H1 (cell line): ENCODE measurements at regions not wholly inside any gene's neighbourhood (a gene's known extent, or its start where the extent isn't known, plus 50 kb on each side); places are given as distances from the start of the nearest gene placed in this dataset.

Experiments
- CTCF ChIA-PET: fragments of 300-600 bp; sonication (Branson Sonifier 250); formaldehyde crosslinking; loops from one replicate; lab custom pipeline; 2021; ENCODE audit not compliant: partially characterized antibody; lab: Charles Lee
- POLR2A ChIA-PET: fragments of 300-600 bp; sonication (Branson Sonifier 250); formaldehyde crosslinking; loops from one replicate; lab custom pipeline; 2021; ENCODE audit warnings: inconsistent platforms; ENCODE audit not compliant: partially characterized antibody; lab: Charles Lee
- DNase-seq, 2 experiments: peaks; one replicate each; pipeline versions ENCODE4 v3.0.0 to v3.0.0-alpha.2; 2010 to 2022; ENCODE audit warnings: low spot score in 2 of 2, low read depth in 1 of 2, mixed read lengths in 1 of 2
- FAIRE-seq: peaks from 2 replicates; lab custom pipeline; 2011; peaks lifted over from hg19 to GRCh38; lab: Jason Lieb, UNC
- H2AFZ ChIP-seq: 2 replicates; pipeline ENCODE4 v1.8.1; 2012; ENCODE audit warnings: low read length, inconsistent platforms
- H2AK5ac ChIP-seq: 2 replicates; pipeline ENCODE4 v1.6.1; 2013; ENCODE audit warnings: low read depth, low read length
- H2BK120ac ChIP-seq: replicated peaks from 2 replicates; pipeline ENCODE3; 2013; ENCODE audit warnings: low read depth, low read length, inconsistent platforms
- H2BK12ac ChIP-seq: 2 replicates; pipeline ENCODE4 v1.6.1; 2013; ENCODE audit warnings: low read depth, low read length
- H2BK15ac ChIP-seq: 2 replicates; pipeline ENCODE4 v1.6.1; 2013; ENCODE audit warnings: low read length
- H2BK20ac ChIP-seq: 2 replicates; pipeline ENCODE4 v1.6.1; 2013; ENCODE audit warnings: low read length
- H2BK5ac ChIP-seq: 2 replicates; pipeline ENCODE4 v1.6.1; 2013; ENCODE audit warnings: low read depth, low read length
- H3K14ac ChIP-seq: 2 replicates; pipeline ENCODE4 v1.6.1; 2013; ENCODE audit warnings: inconsistent platforms; ENCODE audit not compliant: insufficient read length
- H3K18ac ChIP-seq: 2 replicates; pipeline ENCODE4 v1.6.1; 2013; ENCODE audit warnings: low read length; ENCODE audit errors: extremely low read depth
- H3K23ac ChIP-seq: 2 replicates; pipeline ENCODE4 v1.6.1; 2013; ENCODE audit warnings: inconsistent platforms; ENCODE audit not compliant: insufficient read length
- H3K23me2 ChIP-seq: 2 replicates; pipeline ENCODE4 v1.6.1; 2013; ENCODE audit warnings: low read depth, low read length
- H3K27ac ChIP-seq: 2 replicates; pipeline ENCODE4 v1.6.1; 2011; ENCODE audit warnings: low read depth, low read length, inconsistent platforms
- H3K27me3 ChIP-seq, 4 experiments: replicated peaks in 1 of 4; 1 replicate in 1 of 4; 2 replicates in 3 of 4; pipeline versions ENCODE4 v1.6.1 to v1.8.1; 2011 to 2013; ENCODE audit warnings: low read length in 3 of 4, mild to moderate bottlenecking in 3 of 4, inconsistent platforms in 2 of 4, mixed read lengths in 2 of 4, moderate library complexity in 1 of 4; ENCODE audit not compliant: control insufficient read depth in 3 of 4, insufficient read depth in 3 of 4; ENCODE audit errors: extremely low read depth in 1 of 4
- H3K36me3 ChIP-seq, 4 experiments: 2 replicates each; pipeline versions ENCODE4 v1.6.1 to v1.8.1; 2011 to 2013; ENCODE audit warnings: mild to moderate bottlenecking in 4 of 4, low read length in 3 of 4, moderate library complexity in 2 of 4, control low read depth in 1 of 4, inconsistent platforms in 1 of 4; ENCODE audit not compliant: insufficient read depth in 4 of 4, control insufficient read depth in 2 of 4
- H3K4ac ChIP-seq: replicated peaks from 2 replicates; pipeline ENCODE3; 2013; ENCODE audit warnings: low read length, low read depth, mixed read lengths, inconsistent platforms; ENCODE audit not compliant: insufficient read length
- H3K4me1 ChIP-seq, 4 experiments: replicated peaks in 1 of 4; 1 replicate in 1 of 4; 2 replicates in 3 of 4; pipeline versions ENCODE4 v1.6.1 to v1.8.1; 2011 to 2013; ENCODE audit warnings: low read length in 3 of 4, inconsistent platforms in 2 of 4, mixed read lengths in 1 of 4; ENCODE audit not compliant: insufficient read depth in 4 of 4, control insufficient read depth in 3 of 4
- H3K4me2 ChIP-seq, 2 experiments: 2 replicates each; pipeline versions ENCODE4 v1.6.1 to v1.8.1; 2011 to 2013; ENCODE audit warnings: low read depth in 2 of 2, low read length in 2 of 2, control low read depth in 1 of 2, inconsistent platforms in 1 of 2, mild to moderate bottlenecking in 1 of 2; ENCODE audit not compliant: insufficient read depth in 1 of 2
- H3K4me3 ChIP-seq, 4 experiments: fragments of 200-600, 300-600 bp in 1 of 4; sonication (generic), shearing (Covaris generic), sonication (Bioruptor Twin) in 1 of 4; 2 replicates each; pipeline versions ENCODE4 v1.5.1 to v1.8.1; 2011 to 2016; ENCODE audit warnings: low read length in 4 of 4, low read depth in 3 of 4, control low read depth in 2 of 4, inconsistent platforms in 2 of 4, mild to moderate bottlenecking in 2 of 4, mixed read lengths in 1 of 4, moderate library complexity in 1 of 4; ENCODE audit not compliant: insufficient read depth in 2 of 4; ENCODE audit errors: extremely low read depth in 1 of 4
- H3K56ac ChIP-seq: replicated peaks from 2 replicates; pipeline ENCODE3; 2013; ENCODE audit warnings: low read depth, mild to moderate bottlenecking, mixed read lengths, low read length, inconsistent platforms; ENCODE audit not compliant: insufficient read length
- H3K79me1 ChIP-seq: 2 replicates; pipeline ENCODE4 v1.6.1; 2013; ENCODE audit warnings: low read depth, low read length, control low read depth
- H3K79me2 ChIP-seq, 2 experiments: 2 replicates each; pipeline versions ENCODE4 v1.6.1 to v1.8.1; 2012 to 2013; ENCODE audit warnings: low read length in 2 of 2, mild to moderate bottlenecking in 2 of 2, inconsistent platforms in 1 of 2; ENCODE audit not compliant: insufficient read depth in 2 of 2, control insufficient read depth in 1 of 2
- H3K9ac ChIP-seq, 4 experiments: replicated peaks in 1 of 4; 1 replicate in 1 of 4; 2 replicates in 3 of 4; pipeline versions ENCODE4 v1.6.1 to v1.8.1; 2011 to 2013; ENCODE audit warnings: low read depth in 3 of 4, low read length in 3 of 4, control low read depth in 2 of 4, mild to moderate bottlenecking in 2 of 4, moderate library complexity in 2 of 4, inconsistent platforms in 1 of 4; ENCODE audit errors: extremely low read depth in 1 of 4
- H3K9me3 ChIP-seq, 2 experiments: 2 replicates each; pipeline versions ENCODE4 v1.6.1 to v1.8.1; 2012 to 2013; ENCODE audit warnings: mild to moderate bottlenecking in 2 of 2, moderate library complexity in 2 of 2, control low read depth in 1 of 2, inconsistent platforms in 1 of 2, low read depth in 1 of 2, low read length in 1 of 2, mixed read lengths in 1 of 2; ENCODE audit not compliant: insufficient read depth in 2 of 2
- H4K20me1 ChIP-seq, 2 experiments: replicated peaks in 1 of 2; 2 replicates each; pipeline versions ENCODE3 to v1.8.1; 2011 to 2013; ENCODE audit warnings: inconsistent platforms in 2 of 2, low read length in 2 of 2, mild to moderate bottlenecking in 1 of 2; ENCODE audit not compliant: insufficient read depth in 2 of 2, control insufficient read depth in 1 of 2
- H4K5ac ChIP-seq: 2 replicates; pipeline ENCODE4 v1.6.1; 2013; ENCODE audit warnings: low read length, low read depth, mixed read lengths, inconsistent platforms; ENCODE audit not compliant: insufficient read length
- H4K8ac ChIP-seq: 2 replicates; pipeline ENCODE4 v1.8.0; 2013; ENCODE audit warnings: mild to moderate bottlenecking, moderate library complexity, low read length, inconsistent platforms; ENCODE audit not compliant: insufficient read depth; ENCODE audit errors: extremely low read depth
- H4K91ac ChIP-seq: replicated peaks from 2 replicates; pipeline ENCODE3; 2013; ENCODE audit warnings: low read length, mixed read lengths, inconsistent platforms; ENCODE audit not compliant: insufficient read length
- BCL11A ChIP-seq, 2 experiments: IDR thresholded peaks; one replicate each; pipeline ENCODE4 v1.6.1; 2011; ENCODE audit warnings: low read depth in 2 of 2, low read length in 2 of 2, mild to moderate bottlenecking in 2 of 2
- GTF2F1 ChIP-seq: IDR thresholded peaks from 2 replicates; pipeline ENCODE4 v1.6.1; 2012; ENCODE audit warnings: low read depth, low read length, improper control_type of control experiment, borderline replicate concordance
- KDM4A ChIP-seq: IDR thresholded peaks from one replicate; pipeline ENCODE4 v1.7.1; 2012; ENCODE audit warnings: low read depth, mild to moderate bottlenecking, moderate library complexity, low read length, inconsistent platforms; ENCODE audit not compliant: severe bottlenecking
- MAFK ChIP-seq: IDR thresholded peaks from 2 replicates; pipeline ENCODE4 v1.6.1; 2012; ENCODE audit warnings: low read depth, mild to moderate bottlenecking, improper control_type of control experiment, low read length
- POLR2A ChIP-seq, 2 experiments: IDR thresholded peaks; 1 replicate in 1 of 2; 2 replicates in 1 of 2; pipeline ENCODE4 v1.6.1; 2011; ENCODE audit warnings: low read depth in 2 of 2, low read length in 2 of 2, mild to moderate bottlenecking in 2 of 2; ENCODE audit errors: control extremely low read depth in 1 of 2
- WGBS, 2 experiments: shearing (Covaris generic) in 1 of 2; methylation state at CpG; one replicate each; pipeline versions ENCODE4 v1.1.6 to v1.1.7; 2013 to 2015; ENCODE audit warnings: low lambda C conversion rate in 2 of 2, mixed read lengths in 2 of 2, inconsistent platforms in 1 of 2, low coverage in 1 of 2, missing lambda C conversion rate in 1 of 2; ENCODE audit not compliant: insufficient replicate concordance in 2 of 2, insufficient coverage in 1 of 2, insufficient read length in 1 of 2; ENCODE audit errors: extremely low coverage in 1 of 2, missing lambda C conversion rate in 1 of 2; 5-methylcytosine and 5-hydroxymethylcytosine counted together

GRCh38 chr7:131061158-131061557 is 266.5 kb upstream of the MKLN1 start:
- no peak overlapping the region for H2AK5ac ChIP-seq
- no peak for FAIRE-seq
- H2BK12ac ChIP-seq: no peak overlapping the region
- 75% methylated on average over 5 of the region's 5 CpGs; no CpG with 5 or more reads in 1 of the 2 experiments for WGBS, 2 experiments
- H3K4me1 ChIP-seq: no peaks in the 10 kb centered on the region
- H4K20me1 ChIP-seq: no peaks in the 10 kb centered on the region
- no peak overlapping the region for H2BK15ac ChIP-seq
- H2BK120ac ChIP-seq: no peak overlapping the region
- CTCF ChIA-PET: interaction anchor here (0.6 to 1.3 kb wide), 3 partner anchors 9 to 198 kb away, joined by 3 to 5 read pairs (median 4); no protein-coding TSS in a partner anchor
- H3K4me3 ChIP-seq: no peak overlapping the region
- no peak overlapping the region for H2BK20ac ChIP-seq
- H3K27me3 ChIP-seq: no peaks in the 10 kb centered on the region
- no peak overlapping the region for H3K4ac ChIP-seq
- H3K23me2 ChIP-seq: no peaks in the 10 kb centered on the region
- H3K36me3 ChIP-seq: peaks cover 0 to 10% (median 3%) of the 10 kb centered on the region in 4 experiments; a peak in 2 of 8 replicates
- H3K27ac ChIP-seq: no peak overlapping the region
- H4K91ac ChIP-seq: no peak overlapping the region
- H3K4me2 ChIP-seq: no peak overlapping the region
- no peak overlapping the region for H3K14ac ChIP-seq
- H3K79me1 ChIP-seq: no peaks in the 10 kb centered on the region; the same call in 1 of the 2 replicates
- H2BK5ac ChIP-seq: no peak overlapping the region
- DNase-seq: no peak
- H3K79me2 ChIP-seq: peaks cover 0 to 8% of the 10 kb centered on the region in 2 experiments; a peak in 2 of 4 replicates
- peaks cover 9 to 13% of the 10 kb centered on the region in 2 experiments; a peak in 3 of 4 replicates for H3K9me3 ChIP-seq
- no peak overlapping the region for H3K23ac ChIP-seq
- H2AFZ ChIP-seq: no peak overlapping the region
- no peak overlapping the region for H4K5ac ChIP-seq
- no peak overlapping the region for H3K9ac ChIP-seq
- POLR2A ChIA-PET: interaction anchor here (1.1 kb wide), 1 partner anchor 304 kb away, joined by 3 read pairs; no protein-coding TSS in a partner anchor
- no peak overlapping the region for H3K18ac ChIP-seq
- no peak overlapping the region for H4K8ac ChIP-seq
- TF ChIP-seq MAFK: no peak
- TF ChIP-seq POLR2A (IDR thresholded peaks at IDR 0.05; ENCODE audit: control extremely low read depth in 1 of 2, low read depth in 2 of 2, low read length in 2 of 2): no peak
- TF ChIP-seq GTF2F1: no peak
- TF ChIP-seq KDM4A: no peak
- no peak for TF ChIP-seq BCL11A (IDR thresholded peaks at IDR 0.05; ENCODE audit: low read depth in 2 of 2, low read length in 2 of 2)
- no peak overlapping the region for H3K56ac ChIP-seq
